ENCODE measurements at regions not wholly inside any gene's neighbourhood (a gene's known extent, or its start where the extent isn't known, plus 50 kb on each side); places are given as distances from the start of the nearest gene placed in this dataset.

DNA sequence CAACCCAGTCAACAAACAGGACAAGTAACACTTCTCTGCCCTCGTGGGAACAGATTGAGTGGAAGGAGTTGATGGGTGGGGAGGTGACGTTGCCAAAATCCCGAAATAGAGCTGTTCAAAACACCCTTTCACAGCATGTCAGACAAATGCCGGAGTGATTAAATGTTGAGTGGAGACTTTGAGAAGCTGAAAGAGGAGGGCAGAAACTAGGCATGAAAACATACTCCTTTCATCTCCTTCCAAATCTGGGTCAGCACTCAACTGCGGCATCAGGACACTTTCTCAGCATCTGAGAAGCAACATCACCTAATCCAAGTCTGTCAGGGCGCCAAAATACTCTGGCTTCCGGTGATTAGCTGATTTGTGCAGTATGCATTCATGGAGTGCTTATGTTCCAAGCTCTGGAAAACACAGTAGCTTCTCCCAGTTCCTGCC, 51.5 kb upstream of the MRI1 start:
- H3K27me3 ChIP-seq = no peaks in the 10 kb centered on the region
- H3K9me3 ChIP-seq (ENCODE audit: low read depth) = no peaks in the 10 kb centered on the region
- H3K4me1 ChIP-seq (ENCODE audit: insufficient read depth) = no peaks in the 10 kb centered on the region
- no peak overlapping the region for H3K27ac ChIP-seq
- no peak overlapping the region for H3K4me3 ChIP-seq
- WGBS (ENCODE audit: low lambda C conversion rate, missing lambda C conversion rate) = 77% methylated on average over 7 of the region's 7 CpGs
- no peak overlapping the region for H2AFZ ChIP-seq
- no peak for TF ChIP-seq EZH2phosphoT487 (IDR thresholded peaks at IDR 0.05; ENCODE audit: low read depth, severe bottlenecking, unreplicated experiment)
- TF ChIP-seq EZH2 (IDR thresholded peaks at IDR 0.05; ENCODE audit: borderline replicate concordance) = no peak
- TF ChIP-seq, protein P1, sequence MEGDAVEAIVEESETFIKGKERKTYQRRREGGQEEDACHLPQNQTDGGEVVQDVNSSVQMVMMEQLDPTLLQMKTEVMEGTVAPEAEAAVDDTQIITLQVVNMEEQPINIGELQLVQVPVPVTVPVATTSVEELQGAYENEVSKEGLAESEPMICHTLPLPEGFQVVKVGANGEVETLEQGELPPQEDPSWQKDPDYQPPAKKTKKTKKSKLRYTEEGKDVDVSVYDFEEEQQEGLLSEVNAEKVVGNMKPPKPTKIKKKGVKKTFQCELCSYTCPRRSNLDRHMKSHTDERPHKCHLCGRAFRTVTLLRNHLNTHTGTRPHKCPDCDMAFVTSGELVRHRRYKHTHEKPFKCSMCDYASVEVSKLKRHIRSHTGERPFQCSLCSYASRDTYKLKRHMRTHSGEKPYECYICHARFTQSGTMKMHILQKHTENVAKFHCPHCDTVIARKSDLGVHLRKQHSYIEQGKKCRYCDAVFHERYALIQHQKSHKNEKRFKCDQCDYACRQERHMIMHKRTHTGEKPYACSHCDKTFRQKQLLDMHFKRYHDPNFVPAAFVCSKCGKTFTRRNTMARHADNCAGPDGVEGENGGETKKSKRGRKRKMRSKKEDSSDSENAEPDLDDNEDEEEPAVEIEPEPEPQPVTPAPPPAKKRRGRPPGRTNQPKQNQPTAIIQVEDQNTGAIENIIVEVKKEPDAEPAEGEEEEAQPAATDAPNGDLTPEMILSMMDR (IDR thresholded peaks at IDR 0.05; ENCODE audit: poor library complexity) = no peak
- no peaks in the 10 kb centered on the region for H3K9me2 ChIP-seq (replicated peaks; ENCODE audit: insufficient read depth)
- no peak for DNase-seq (ENCODE audit: low spot score)
- no peak overlapping the region for H3K4me2 ChIP-seq
- H4K20me1 ChIP-seq (ENCODE audit: insufficient read depth, poor library complexity, severe bottlenecking) = no peaks in the 10 kb centered on the region
- no peaks in the 10 kb centered on the region for H3K36me3 ChIP-seq (replicated peaks; ENCODE audit: insufficient read depth, low read depth)
- H3K79me2 ChIP-seq = no peaks in the 10 kb centered on the region

GRCh38 chr19:13707915-13708314, 56.4 kb upstream of the MRI1 start:
- Histone ChIP-seq H3K4me2 (no peak overlapping the region), H3K4me3 (no peak overlapping the region), H3K9me2 (replicated peaks; ENCODE audit: insufficient read depth) (no peaks in the 10 kb centered on the region), H3K27ac (no peak overlapping the region), H3K4me1 (ENCODE audit: insufficient read depth) (no peaks in the 10 kb centered on the region), H2AFZ (no peak overlapping the region), H3K27me3 (no peaks in the 10 kb centered on the region), H3K9me3 (ENCODE audit: low read depth) (no peaks in the 10 kb centered on the region), H3K36me3 (replicated peaks; ENCODE audit: insufficient read depth, low read depth) (no peaks in the 10 kb centered on the region), H4K20me1 (ENCODE audit: insufficient read depth, poor library complexity, severe bottlenecking) (no peaks in the 10 kb centered on the region), H3K79me2 (no peaks in the 10 kb centered on the region)
- no peak for TF ChIP-seq EZH2phosphoT487 (IDR thresholded peaks at IDR 0.05; ENCODE audit: low read depth, severe bottlenecking, unreplicated experiment)
- TF ChIP-seq, protein P1 (IDR thresholded peaks at IDR 0.05; ENCODE audit: poor library complexity) = no peak
- TF ChIP-seq EZH2 (IDR thresholded peaks at IDR 0.05; ENCODE audit: borderline replicate concordance) = no peak
- DNase-seq (ENCODE audit: low spot score) = no peak
- 72% methylated on average over 4 of the region's 4 CpGs for WGBS (ENCODE audit: low lambda C conversion rate, missing lambda C conversion rate)

DNA sequence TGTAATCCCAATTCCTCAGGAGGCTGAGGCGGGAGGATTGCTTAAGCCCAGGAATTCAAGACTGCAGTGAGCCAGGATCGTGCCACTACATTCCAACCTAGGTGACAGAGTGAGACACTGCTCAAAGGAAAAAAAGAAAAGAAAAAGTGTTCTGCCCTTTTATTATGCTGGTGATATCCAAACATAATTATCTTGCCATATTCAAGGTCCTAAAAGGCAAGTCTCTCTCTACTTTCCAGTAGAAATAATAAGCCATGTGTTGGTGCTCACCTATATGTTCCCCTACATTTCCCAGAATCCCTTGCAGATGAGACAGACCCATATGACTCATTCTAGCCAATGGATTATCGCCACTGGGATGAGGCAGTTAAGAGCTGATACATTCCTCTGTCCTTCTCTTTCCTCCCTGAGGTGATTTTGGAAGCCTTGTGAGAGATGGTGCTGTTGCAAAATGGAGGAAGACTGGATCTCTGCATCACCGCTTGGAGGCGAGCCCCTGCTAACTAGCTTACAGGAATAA, 58.3 kb upstream of the MRI1 start:
- Histone ChIP-seq H3K27ac (no peak overlapping the region), H2AFZ (no peak overlapping the region)

More for the DNA sequence above, 58.3 kb upstream of the MRI1 start:
- no peak overlapping the region for H3K4me3 ChIP-seq
- no peak for TF ChIP-seq EZH2phosphoT487 (IDR thresholded peaks at IDR 0.05; ENCODE audit: low read depth, severe bottlenecking, unreplicated experiment)
- TF ChIP-seq, protein P1 (IDR thresholded peaks at IDR 0.05; ENCODE audit: poor library complexity) = no peak
- no peak for TF ChIP-seq EZH2 (IDR thresholded peaks at IDR 0.05; ENCODE audit: borderline replicate concordance)
- DNase-seq (ENCODE audit: low spot score) = no peak
- H3K4me2 ChIP-seq = no peak overlapping the region
- H4K20me1 ChIP-seq (ENCODE audit: insufficient read depth, poor library complexity, severe bottlenecking) = no peaks in the 10 kb centered on the region
- no peaks in the 10 kb centered on the region for H3K79me2 ChIP-seq
- H3K27me3 ChIP-seq = no peaks in the 10 kb centered on the region
- no peaks in the 10 kb centered on the region for H3K9me2 ChIP-seq (replicated peaks; ENCODE audit: insufficient read depth)
- H3K9me3 ChIP-seq (ENCODE audit: low read depth) = no peaks in the 10 kb centered on the region
- no peaks in the 10 kb centered on the region for H3K4me1 ChIP-seq (ENCODE audit: insufficient read depth)
- H3K36me3 ChIP-seq (replicated peaks; ENCODE audit: insufficient read depth, low read depth) = no peaks in the 10 kb centered on the region
- 87% methylated on average over 5 of the region's 5 CpGs for WGBS (ENCODE audit: low lambda C conversion rate, missing lambda C conversion rate)

Measured in hepatocyte (in vitro differentiated cells).